ENCODE measurements at regions not wholly inside any gene's neighbourhood (a gene's known extent, or its start where the extent isn't known, plus 50 kb on each side); places are given as distances from the start of the nearest gene placed in this dataset.

DNA sequence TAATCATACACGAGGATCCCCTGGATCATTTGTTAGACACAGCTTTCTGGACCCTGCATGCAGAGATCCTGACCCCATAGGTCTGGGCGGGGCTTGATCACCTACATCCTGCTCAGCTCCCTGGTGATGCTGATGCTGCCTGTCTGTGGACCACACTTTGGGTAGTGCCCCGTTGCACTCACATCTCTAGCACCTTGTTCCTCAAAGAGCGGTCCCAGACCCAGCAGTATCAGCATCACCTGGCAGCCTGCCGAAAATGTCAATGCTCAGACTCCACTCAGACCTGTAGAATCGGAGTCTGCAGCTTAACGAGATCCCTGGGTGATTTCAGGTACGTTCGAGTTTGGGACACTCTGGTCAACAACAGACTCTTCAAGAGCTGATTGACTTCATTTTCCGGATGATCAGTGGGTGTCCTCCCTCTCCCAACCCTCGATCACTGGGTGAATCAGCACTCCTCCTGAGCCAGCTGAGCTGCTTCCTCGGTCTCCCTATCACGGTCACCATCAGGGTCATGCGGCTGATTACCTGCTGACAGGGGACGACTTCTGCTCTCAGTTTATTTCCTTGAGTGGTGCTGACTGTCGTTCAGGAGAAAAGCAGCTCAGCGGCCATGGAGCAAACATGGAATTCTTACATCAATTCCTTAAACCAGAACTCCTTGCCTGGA, 150.6 kb upstream of the RAB12 start:
- H3K27me3 Mint-ChIP-seq, result no peaks in the 10 kb centered on the region
- H3K27ac Mint-ChIP-seq, result no peak overlapping the region
- no peaks in the 10 kb centered on the region for H3K36me3 Mint-ChIP-seq (ENCODE audit: low read depth)
- H3K4me1 Mint-ChIP-seq, result no peaks in the 10 kb centered on the region
- ATAC-seq (ENCODE audit: low read depth), result no peak
- intact Hi-C loops (cut with micrococcal nuclease), result no loop called here
- H3K4me3 Mint-ChIP-seq, result no peak overlapping the region
- CTCF ChIA-PET, result no interaction called here
- no peaks in the 10 kb centered on the region for H3K9me3 Mint-ChIP-seq
- POLR2A ChIA-PET, result no interaction called here
- TF ChIP-seq CTCF (IDR thresholded peaks at IDR 0.05), result no peak
- DNase-seq, result no peak

DNA sequence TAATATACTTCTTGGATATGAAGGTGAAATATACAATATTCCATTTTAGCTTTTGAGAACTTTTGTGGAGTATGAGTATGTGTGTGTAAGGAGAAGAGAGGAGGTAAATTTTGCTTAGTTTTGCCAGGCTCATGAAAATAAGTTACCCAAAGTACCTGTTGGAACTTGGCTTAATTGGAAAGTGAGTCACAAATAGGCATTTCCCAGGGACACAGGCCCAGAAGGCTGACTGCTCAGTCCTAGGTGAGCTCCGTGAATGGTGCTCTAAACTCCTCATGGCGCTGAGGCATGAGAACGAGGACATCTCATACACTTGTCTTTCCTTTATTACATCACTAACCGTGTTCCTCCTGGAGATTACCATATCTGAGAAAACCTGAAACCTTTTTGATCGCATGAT, 148.5 kb upstream of the RAB12 start:
- no peak for ATAC-seq (ENCODE audit: low read depth)
- Mint-ChIP-seq H3K27me3 (no peaks in the 10 kb centered on the region), H3K36me3 (ENCODE audit: low read depth) (no peaks in the 10 kb centered on the region), H3K4me3 (no peak overlapping the region), H3K27ac (no peak overlapping the region), H3K9me3 (no peaks in the 10 kb centered on the region), H3K4me1 (no peaks in the 10 kb centered on the region)
- CTCF ChIA-PET, result no interaction called here
- no peak for TF ChIP-seq CTCF (IDR thresholded peaks at IDR 0.05)
- POLR2A ChIA-PET, result no interaction called here
- no peak for DNase-seq
- intact Hi-C loops (cut with micrococcal nuclease), result no loop called here

GRCh38 chr18:8461544-8461943, 147.7 kb upstream of the RAB12 start:
- Mint-ChIP-seq H3K4me3 (no peak overlapping the region), H3K36me3 (ENCODE audit: low read depth) (no peaks in the 10 kb centered on the region), H3K27me3 (no peaks in the 10 kb centered on the region), H3K9me3 (no peaks in the 10 kb centered on the region), H3K4me1 (no peaks in the 10 kb centered on the region), H3K27ac (no peak overlapping the region)
- ChIA-PET POLR2A (no interaction called here), CTCF (no interaction called here)
- DNase-seq, result no peak
- intact Hi-C loops (cut with micrococcal nuclease), result no loop called here
- no peak for ATAC-seq (ENCODE audit: low read depth)
- no peak for TF ChIP-seq CTCF (IDR thresholded peaks at IDR 0.05)

- H3K27ac Mint-ChIP-seq, result no peak overlapping the region
- intact Hi-C loops (cut with micrococcal nuclease), result no loop called here
- H3K4me1 Mint-ChIP-seq, result no peaks in the 10 kb centered on the region
- H3K9me3 Mint-ChIP-seq, result no peaks in the 10 kb centered on the region
- DNase-seq (no peak), ATAC-seq (ENCODE audit: low read depth) (no peak)
- CTCF ChIA-PET, result no interaction called here
- H3K4me3 Mint-ChIP-seq, result no peak overlapping the region
- no peaks in the 10 kb centered on the region for H3K36me3 Mint-ChIP-seq (ENCODE audit: low read depth)
- H3K27me3 Mint-ChIP-seq, result no peaks in the 10 kb centered on the region
- TF ChIP-seq CTCF (IDR thresholded peaks at IDR 0.05), result no peak
- POLR2A ChIA-PET, result no interaction called here
Observed at GRCh38 chr18:8462651-8463185, 146.5 kb upstream of the RAB12 start.

GRCh38 chr18:8463791-8464190, 145.4 kb upstream of the RAB12 start:
- ATAC-seq (ENCODE audit: low read depth), result no peak
- H3K27me3 Mint-ChIP-seq, result no peaks in the 10 kb centered on the region
- H3K4me1 Mint-ChIP-seq, result no peaks in the 10 kb centered on the region
- H3K27ac Mint-ChIP-seq, result no peak overlapping the region
- CTCF ChIA-PET, result no interaction called here
- H3K4me3 Mint-ChIP-seq, result no peak overlapping the region
- no peaks in the 10 kb centered on the region for H3K9me3 Mint-ChIP-seq
- intact Hi-C loops (cut with micrococcal nuclease), result no loop called here
- DNase-seq, result no peak
- H3K36me3 Mint-ChIP-seq (ENCODE audit: low read depth), result no peaks in the 10 kb centered on the region
- TF ChIP-seq CTCF (IDR thresholded peaks at IDR 0.05), result no peak
- POLR2A ChIA-PET, result no interaction called here

Data from activated B cell treated with CpG ODN at 0.5 μM for 24 hours (primary cell).